GM23338 (cell line): ENCODE measurements at regions not wholly inside any gene's neighbourhood (a gene's known extent, or its start where the extent isn't known, plus 50 kb on each side); places are given as distances from the start of the nearest gene placed in this dataset.

ENCODE experiments used
- CREB1 ChIP-seq: fragments of 250-450 bp; sonication (Bioruptor Pico); IDR thresholded peaks from 2 replicates; pipeline ENCODE4 v1.5.0; 2020; ENCODE audit warnings: low read depth, mild to moderate bottlenecking, moderate library complexity
- EZH2 ChIP-seq: fragments of 200-600 bp; sonication (generic); IDR thresholded peaks from one replicate; pipeline ENCODE4 v1.8.0; 2017; ENCODE audit warnings: antibody characterized with exemption, mild to moderate bottlenecking, low read depth; ENCODE audit not compliant: unreplicated experiment
- EZH2phosphoT487 ChIP-seq: fragments of 200-600 bp; sonication (generic); IDR thresholded peaks from one replicate; pipeline ENCODE4 v1.8.1; 2018; ENCODE audit warnings: antibody characterized with exemption; ENCODE audit not compliant: unreplicated experiment
- JUNB ChIP-seq: IDR thresholded peaks from one replicate; pipeline ENCODE4 v1.6.1; 2016; ENCODE audit warnings: antibody characterized with exemption; ENCODE audit not compliant: unreplicated experiment
- NANOG ChIP-seq: IDR thresholded peaks from 2 replicates; pipeline ENCODE4 v1.6.1; 2016; ENCODE audit warnings: antibody characterized with exemption, borderline replicate concordance
- POLR2AphosphoS5 ChIP-seq: IDR thresholded peaks from 2 replicates; pipeline ENCODE4 v1.6.1; 2016; ENCODE audit warnings: antibody characterized with exemption, low read depth
- ZNF331 ChIP-seq: fragments of 250-450 bp; sonication (Bioruptor Pico); IDR thresholded peaks from 2 replicates; pipeline ENCODE4 v1.5.0; 2020; ENCODE audit warnings: low read depth, mild to moderate bottlenecking, moderate library complexity
- TF ChIP-seq, protein P1 (sequence below), 2 experiments: fragments of 200-600 bp in 1 of 2; sonication (generic) in 1 of 2; conservative IDR thresholded peaks; 2 replicates each; pipeline versions ENCODE4 v1.5.1 to v1.6.1; 2016 to 2017; ENCODE audit warnings: antibody characterized with exemption in 2 of 2, low read depth in 2 of 2, mild to moderate bottlenecking in 2 of 2, moderate library complexity in 1 of 2
- TF ChIP-seq, protein P2 (sequence below): IDR thresholded peaks from one replicate; pipeline ENCODE4 v1.6.1; 2018; ENCODE audit warnings: antibody characterized with exemption; ENCODE audit not compliant: unreplicated experiment

DNA sequence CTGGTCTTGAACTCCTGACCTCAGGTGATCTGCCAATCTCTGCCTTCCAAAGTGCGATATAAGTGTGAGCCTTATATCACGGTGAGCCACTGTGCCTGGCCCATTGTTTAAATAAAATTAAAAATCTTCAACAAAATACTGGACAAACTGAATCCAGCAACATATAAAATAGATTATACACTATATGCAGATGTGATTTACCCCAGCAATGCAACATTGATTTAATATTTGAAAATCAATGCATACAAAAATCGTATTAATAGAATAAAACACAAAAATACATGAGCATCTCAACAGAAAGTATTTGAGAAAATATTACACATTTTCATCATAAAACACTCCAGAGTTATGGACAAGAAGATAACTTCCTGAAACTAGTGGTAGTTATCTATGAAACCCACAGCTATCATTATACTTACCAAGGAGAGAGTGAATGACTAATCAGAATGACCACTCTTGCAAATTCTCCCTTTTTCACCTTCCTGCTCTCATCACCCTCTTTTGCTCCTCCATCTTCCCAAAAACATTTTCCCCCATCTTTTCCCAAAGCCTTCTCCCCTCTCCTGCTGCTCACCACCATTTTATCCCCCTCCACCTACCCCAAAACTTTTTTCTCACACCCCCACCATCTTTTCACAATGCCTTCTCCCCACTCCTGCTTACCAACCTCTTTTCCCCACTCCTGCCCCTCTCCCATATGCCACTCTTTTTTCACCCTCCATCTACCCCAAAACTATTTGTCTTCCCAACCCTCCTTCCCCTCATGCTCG is 122.1 kb upstream of the VPREB1 start:
- TF ChIP-seq, protein P1, sequence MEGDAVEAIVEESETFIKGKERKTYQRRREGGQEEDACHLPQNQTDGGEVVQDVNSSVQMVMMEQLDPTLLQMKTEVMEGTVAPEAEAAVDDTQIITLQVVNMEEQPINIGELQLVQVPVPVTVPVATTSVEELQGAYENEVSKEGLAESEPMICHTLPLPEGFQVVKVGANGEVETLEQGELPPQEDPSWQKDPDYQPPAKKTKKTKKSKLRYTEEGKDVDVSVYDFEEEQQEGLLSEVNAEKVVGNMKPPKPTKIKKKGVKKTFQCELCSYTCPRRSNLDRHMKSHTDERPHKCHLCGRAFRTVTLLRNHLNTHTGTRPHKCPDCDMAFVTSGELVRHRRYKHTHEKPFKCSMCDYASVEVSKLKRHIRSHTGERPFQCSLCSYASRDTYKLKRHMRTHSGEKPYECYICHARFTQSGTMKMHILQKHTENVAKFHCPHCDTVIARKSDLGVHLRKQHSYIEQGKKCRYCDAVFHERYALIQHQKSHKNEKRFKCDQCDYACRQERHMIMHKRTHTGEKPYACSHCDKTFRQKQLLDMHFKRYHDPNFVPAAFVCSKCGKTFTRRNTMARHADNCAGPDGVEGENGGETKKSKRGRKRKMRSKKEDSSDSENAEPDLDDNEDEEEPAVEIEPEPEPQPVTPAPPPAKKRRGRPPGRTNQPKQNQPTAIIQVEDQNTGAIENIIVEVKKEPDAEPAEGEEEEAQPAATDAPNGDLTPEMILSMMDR (conservative IDR thresholded peaks at IDR 0.05; ENCODE audit: low read depth in 2 of 2): no peak
- TF ChIP-seq EZH2 (no peak), POLR2AphosphoS5 (no peak), CREB1 (CRISPR knock-in tag) (no peak), EZH2phosphoT487 (no peak), JUNB (no peak), NANOG (no peak), ZNF331 (CRISPR knock-in tag) (no peak)
- TF ChIP-seq, protein P2, sequence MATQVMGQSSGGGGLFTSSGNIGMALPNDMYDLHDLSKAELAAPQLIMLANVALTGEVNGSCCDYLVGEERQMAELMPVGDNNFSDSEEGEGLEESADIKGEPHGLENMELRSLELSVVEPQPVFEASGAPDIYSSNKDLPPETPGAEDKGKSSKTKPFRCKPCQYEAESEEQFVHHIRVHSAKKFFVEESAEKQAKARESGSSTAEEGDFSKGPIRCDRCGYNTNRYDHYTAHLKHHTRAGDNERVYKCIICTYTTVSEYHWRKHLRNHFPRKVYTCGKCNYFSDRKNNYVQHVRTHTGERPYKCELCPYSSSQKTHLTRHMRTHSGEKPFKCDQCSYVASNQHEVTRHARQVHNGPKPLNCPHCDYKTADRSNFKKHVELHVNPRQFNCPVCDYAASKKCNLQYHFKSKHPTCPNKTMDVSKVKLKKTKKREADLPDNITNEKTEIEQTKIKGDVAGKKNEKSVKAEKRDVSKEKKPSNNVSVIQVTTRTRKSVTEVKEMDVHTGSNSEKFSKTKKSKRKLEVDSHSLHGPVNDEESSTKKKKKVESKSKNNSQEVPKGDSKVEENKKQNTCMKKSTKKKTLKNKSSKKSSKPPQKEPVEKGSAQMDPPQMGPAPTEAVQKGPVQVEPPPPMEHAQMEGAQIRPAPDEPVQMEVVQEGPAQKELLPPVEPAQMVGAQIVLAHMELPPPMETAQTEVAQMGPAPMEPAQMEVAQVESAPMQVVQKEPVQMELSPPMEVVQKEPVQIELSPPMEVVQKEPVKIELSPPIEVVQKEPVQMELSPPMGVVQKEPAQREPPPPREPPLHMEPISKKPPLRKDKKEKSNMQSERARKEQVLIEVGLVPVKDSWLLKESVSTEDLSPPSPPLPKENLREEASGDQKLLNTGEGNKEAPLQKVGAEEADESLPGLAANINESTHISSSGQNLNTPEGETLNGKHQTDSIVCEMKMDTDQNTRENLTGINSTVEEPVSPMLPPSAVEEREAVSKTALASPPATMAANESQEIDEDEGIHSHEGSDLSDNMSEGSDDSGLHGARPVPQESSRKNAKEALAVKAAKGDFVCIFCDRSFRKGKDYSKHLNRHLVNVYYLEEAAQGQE: no peak
